ENCODE measurements at regions not wholly inside any gene's neighbourhood (a gene's known extent, or its start where the extent isn't known, plus 50 kb on each side); places are given as distances from the start of the nearest gene placed in this dataset.
"Not testable (repeated sequence)": the region's sequence is repeated elsewhere in the genome, so short reads cannot be mapped to it uniquely, and the experiment has no call there.

- no peak overlapping the region for H3K23ac ChIP-seq (ENCODE audit: low read length)
- H3K4me1 ChIP-seq (ENCODE audit: control insufficient read depth, low read depth, low read length) = no peaks in the 10 kb centered on the region
- no peak overlapping the region for H3K4me3 ChIP-seq (ENCODE audit: low read length)
- H3K79me1 ChIP-seq (ENCODE audit: low read length) = no peaks in the 10 kb centered on the region
- no peak overlapping the region for H4K8ac ChIP-seq (ENCODE audit: low read depth, low read length)
- no peak overlapping the region for H4K5ac ChIP-seq (ENCODE audit: low read length)
- H3K4me2 ChIP-seq (ENCODE audit: low read length) = no peak overlapping the region
- no peak overlapping the region for H2BK15ac ChIP-seq (replicated peaks; ENCODE audit: low read depth)
- no peak overlapping the region for H3K27ac ChIP-seq (ENCODE audit: low read depth, low read length)
- no peaks in the 10 kb centered on the region for H3K27me3 ChIP-seq (ENCODE audit: insufficient read depth, low read length, poor library complexity)
- H3K36me3 ChIP-seq (ENCODE audit: control insufficient read depth, insufficient read depth, low read length) = no peaks in the 10 kb centered on the region
- no peak overlapping the region for H2BK5ac ChIP-seq (ENCODE audit: low read length)
- no peak overlapping the region for H2AK5ac ChIP-seq (ENCODE audit: low read length)
- no CpG with 5 or more reads among the region's 2 CpGs for WGBS (ENCODE audit: extremely low coverage, insufficient coverage, low lambda C conversion rate)
- H3K56ac ChIP-seq (ENCODE audit: low read length) = no peak overlapping the region
- no peak overlapping the region for H3K4ac ChIP-seq (ENCODE audit: low read depth, low read length)
- no peak overlapping the region for H3K18ac ChIP-seq (ENCODE audit: low read length)
- DNase-seq = no peak
- no peak overlapping the region for H2BK120ac ChIP-seq (ENCODE audit: low read depth, low read length)
- no peaks in the 10 kb centered on the region for H3K79me2 ChIP-seq (ENCODE audit: control insufficient read depth, insufficient read depth, low read length)
- H3K9ac ChIP-seq (ENCODE audit: low read length) = no peak overlapping the region
These were observed 182.8 kb downstream of the HS3ST3A1 start for GRCh38 chr17:13418891-13419290.

GRCh38 chr17:13417381-13417950 is 184.3 kb downstream of the HS3ST3A1 start:
- H2BK15ac ChIP-seq (replicated peaks; ENCODE audit: low read depth) = no peak overlapping the region
- H3K56ac ChIP-seq (ENCODE audit: low read length) = no peak overlapping the region
- no CpG with 5 or more reads among the region's 2 CpGs for WGBS (ENCODE audit: extremely low coverage, insufficient coverage, low lambda C conversion rate)
- no peak overlapping the region for H3K4me2 ChIP-seq (ENCODE audit: low read length)
- no peaks in the 10 kb centered on the region for H3K27me3 ChIP-seq (ENCODE audit: insufficient read depth, low read length, poor library complexity)
- H3K27ac ChIP-seq (ENCODE audit: low read depth, low read length) = no peak overlapping the region
- no peak overlapping the region for H3K4me3 ChIP-seq (ENCODE audit: low read length)
- H2AK5ac ChIP-seq (ENCODE audit: low read length) = no peak overlapping the region
- no peak overlapping the region for H3K23ac ChIP-seq (ENCODE audit: low read length)
- H2BK5ac ChIP-seq (ENCODE audit: low read length) = no peak overlapping the region
- H4K8ac ChIP-seq (ENCODE audit: low read depth, low read length) = no peak overlapping the region
- DNase-seq = no peak
- H3K79me1 ChIP-seq (ENCODE audit: low read length) = no peaks in the 10 kb centered on the region
- no peak overlapping the region for H3K18ac ChIP-seq (ENCODE audit: low read length)
- no peak overlapping the region for H4K5ac ChIP-seq (ENCODE audit: low read length)
- H3K9ac ChIP-seq (ENCODE audit: low read length) = no peak overlapping the region
- no peaks in the 10 kb centered on the region for H3K36me3 ChIP-seq (ENCODE audit: control insufficient read depth, insufficient read depth, low read length)
- H3K4ac ChIP-seq (ENCODE audit: low read depth, low read length) = no peak overlapping the region
- H3K79me2 ChIP-seq (ENCODE audit: control insufficient read depth, insufficient read depth, low read length) = no peaks in the 10 kb centered on the region
- H2BK120ac ChIP-seq (ENCODE audit: low read depth, low read length) = no peak overlapping the region
- H3K4me1 ChIP-seq (ENCODE audit: control insufficient read depth, low read depth, low read length) = no peaks in the 10 kb centered on the region

- Histone ChIP-seq H3K4me3 (ENCODE audit: low read length) (no peak overlapping the region), H3K4me2 (ENCODE audit: low read length) (no peak overlapping the region), H4K8ac (ENCODE audit: low read depth, low read length) (no peak overlapping the region), H2BK5ac (ENCODE audit: low read length) (no peak overlapping the region), H2AK5ac (ENCODE audit: low read length) (no peak overlapping the region), H4K5ac (ENCODE audit: low read length) (no peak overlapping the region), H3K18ac (ENCODE audit: low read length) (no peak overlapping the region), H2BK120ac (ENCODE audit: low read depth, low read length) (no peak overlapping the region), H3K4me1 (ENCODE audit: control insufficient read depth, low read depth, low read length) (no peaks in the 10 kb centered on the region), H3K4ac (ENCODE audit: low read depth, low read length) (no peak overlapping the region), H3K36me3 (ENCODE audit: control insufficient read depth, insufficient read depth, low read length) (no peaks in the 10 kb centered on the region), H3K79me2 (ENCODE audit: control insufficient read depth, insufficient read depth, low read length) (no peaks in the 10 kb centered on the region), H3K27me3 (ENCODE audit: insufficient read depth, low read length, poor library complexity) (no peaks in the 10 kb centered on the region), H2BK15ac (replicated peaks; ENCODE audit: low read depth) (no peak overlapping the region), H3K23ac (ENCODE audit: low read length) (no peak overlapping the region), H3K27ac (ENCODE audit: low read depth, low read length) (no peak overlapping the region), H3K56ac (ENCODE audit: low read length) (no peak overlapping the region), H3K9ac (ENCODE audit: low read length) (no peak overlapping the region), H3K79me1 (ENCODE audit: low read length) (no peaks in the 10 kb centered on the region)
- WGBS (ENCODE audit: extremely low coverage, insufficient coverage, low lambda C conversion rate) = no CpG with 5 or more reads among the region's 3 CpGs
- no peak for DNase-seq
These were observed 184.9 kb downstream of the HS3ST3A1 start for GRCh38 chr17:13416748-13417363.

GRCh38 chr17:13415871-13416416 is 185.8 kb downstream of the HS3ST3A1 start:
- Histone ChIP-seq H2BK120ac (ENCODE audit: low read depth, low read length) (no peak overlapping the region), H3K4me1 (ENCODE audit: control insufficient read depth, low read depth, low read length) (no peaks in the 10 kb centered on the region), H3K27me3 (ENCODE audit: insufficient read depth, low read length, poor library complexity) (no peaks in the 10 kb centered on the region), H4K5ac (ENCODE audit: low read length) (no peak overlapping the region), H3K23ac (ENCODE audit: low read length) (no peak overlapping the region), H3K4me2 (ENCODE audit: low read length) (no peak overlapping the region), H3K36me3 (ENCODE audit: control insufficient read depth, insufficient read depth, low read length) (no peaks in the 10 kb centered on the region), H4K8ac (ENCODE audit: low read depth, low read length) (no peak overlapping the region), H3K27ac (ENCODE audit: low read depth, low read length) (no peak overlapping the region), H3K4me3 (ENCODE audit: low read length) (no peak overlapping the region), H2BK5ac (ENCODE audit: low read length) (no peak overlapping the region), H3K56ac (ENCODE audit: low read length) (no peak overlapping the region), H2BK15ac (replicated peaks; ENCODE audit: low read depth) (no peak overlapping the region), H3K4ac (ENCODE audit: low read depth, low read length) (no peak overlapping the region), H3K9ac (ENCODE audit: low read length) (no peak overlapping the region), H2AK5ac (ENCODE audit: low read length) (no peak overlapping the region), H3K79me1 (ENCODE audit: low read length) (no peaks in the 10 kb centered on the region), H3K18ac (ENCODE audit: low read length) (no peak overlapping the region), H3K79me2 (ENCODE audit: control insufficient read depth, insufficient read depth, low read length) (no peaks in the 10 kb centered on the region)
- no peak for DNase-seq
- no CpG with 5 or more reads among the region's 13 CpGs for WGBS (ENCODE audit: extremely low coverage, insufficient coverage, low lambda C conversion rate)

- H3K36me3 ChIP-seq (ENCODE audit: control insufficient read depth, insufficient read depth, low read length); H3K4me1 ChIP-seq (ENCODE audit: control insufficient read depth, low read depth, low read length); H3K79me2 ChIP-seq (ENCODE audit: control insufficient read depth, insufficient read depth, low read length); H3K79me1 ChIP-seq (ENCODE audit: low read length); H3K4ac ChIP-seq (ENCODE audit: low read depth, low read length); H3K18ac ChIP-seq (ENCODE audit: low read length); H3K27ac ChIP-seq (ENCODE audit: low read depth, low read length); H3K23ac ChIP-seq (ENCODE audit: low read length); H3K27me3 ChIP-seq (ENCODE audit: insufficient read depth, low read length, poor library complexity); H3K4me3 ChIP-seq (ENCODE audit: low read length); H4K5ac ChIP-seq (ENCODE audit: low read length); H3K9ac ChIP-seq (ENCODE audit: low read length); H3K56ac ChIP-seq (ENCODE audit: low read length); H2BK5ac ChIP-seq (ENCODE audit: low read length); H4K8ac ChIP-seq (ENCODE audit: low read depth, low read length); H2AK5ac ChIP-seq (ENCODE audit: low read length); H2BK15ac ChIP-seq (replicated peaks; ENCODE audit: low read depth); H3K4me2 ChIP-seq (ENCODE audit: low read length); H2BK120ac ChIP-seq (ENCODE audit: low read depth, low read length); DNase-seq: not testable (repeated sequence)
- WGBS (ENCODE audit: extremely low coverage, insufficient coverage, low lambda C conversion rate) = no CpG with 5 or more reads among the region's 3 CpGs
These were observed 186.5 kb downstream of the HS3ST3A1 start for GRCh38 chr17:13415200-13415599.

GRCh38 chr17:13413001-13413400 is 188.7 kb downstream of the HS3ST3A1 start:
- DNase-seq = no peak
- Histone ChIP-seq H3K36me3 (ENCODE audit: control insufficient read depth, insufficient read depth, low read length) (no peaks in the 10 kb centered on the region), H3K9ac (ENCODE audit: low read length) (no peak overlapping the region), H3K18ac (ENCODE audit: low read length) (no peak overlapping the region), H2BK5ac (ENCODE audit: low read length) (no peak overlapping the region), H3K79me1 (ENCODE audit: low read length) (no peaks in the 10 kb centered on the region), H3K4me3 (ENCODE audit: low read length) (no peak overlapping the region), H4K5ac (ENCODE audit: low read length) (no peak overlapping the region), H3K4ac (ENCODE audit: low read depth, low read length) (no peak overlapping the region), H2AK5ac (ENCODE audit: low read length) (no peak overlapping the region), H2BK15ac (replicated peaks; ENCODE audit: low read depth) (no peak overlapping the region), H3K79me2 (ENCODE audit: control insufficient read depth, insufficient read depth, low read length) (no peaks in the 10 kb centered on the region), H3K27ac (ENCODE audit: low read depth, low read length) (no peak overlapping the region), H3K4me2 (ENCODE audit: low read length) (no peak overlapping the region), H4K8ac (ENCODE audit: low read depth, low read length) (no peak overlapping the region), H2BK120ac (ENCODE audit: low read depth, low read length) (no peak overlapping the region), H3K56ac (ENCODE audit: low read length) (no peak overlapping the region), H3K4me1 (ENCODE audit: control insufficient read depth, low read depth, low read length) (no peaks in the 10 kb centered on the region), H3K27me3 (ENCODE audit: insufficient read depth, low read length, poor library complexity) (no peaks in the 10 kb centered on the region), H3K23ac (ENCODE audit: low read length) (no peak overlapping the region)
- no CpG with 5 or more reads among the region's 7 CpGs for WGBS (ENCODE audit: extremely low coverage, insufficient coverage, low lambda C conversion rate)

Measured in mesendoderm (in vitro differentiated cells).